NCI-H2227 treated with DMSO at 0.1 percent for 48 hours (cell line): ENCODE measurements at regions not wholly inside any gene's neighbourhood (a gene's known extent, or its start where the extent isn't known, plus 50 kb on each side); places are given as distances from the start of the nearest gene placed in this dataset.
A peak's percentile ranks its signal among the peaks of the same experiment; 100 is the strongest.

Experiments
- DNase-seq: peaks from one replicate; lab custom pipeline; 2025; lab: John Stamatoyannopoulos, UW

DNA sequence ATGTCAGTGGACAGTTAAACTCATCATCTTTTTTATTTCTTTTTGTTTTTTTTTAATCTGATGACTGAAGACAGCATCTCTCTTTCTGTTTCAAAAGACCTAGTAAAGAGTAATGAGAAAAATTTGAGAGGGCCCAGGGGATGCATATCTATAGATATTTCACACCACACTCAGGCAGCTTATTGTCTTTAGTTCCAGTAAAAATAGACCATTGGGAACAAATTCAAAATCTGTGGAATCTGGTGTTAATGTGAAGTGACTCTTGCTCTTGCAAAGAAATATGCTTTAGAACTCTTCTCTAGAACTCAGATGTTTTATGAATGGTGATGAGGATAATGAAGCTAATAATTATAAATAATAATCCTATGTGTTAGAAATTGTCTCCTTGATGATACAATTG is 214.5 kb upstream of the ATP2B1 start:
- DNase-seq: no peak

DNA sequence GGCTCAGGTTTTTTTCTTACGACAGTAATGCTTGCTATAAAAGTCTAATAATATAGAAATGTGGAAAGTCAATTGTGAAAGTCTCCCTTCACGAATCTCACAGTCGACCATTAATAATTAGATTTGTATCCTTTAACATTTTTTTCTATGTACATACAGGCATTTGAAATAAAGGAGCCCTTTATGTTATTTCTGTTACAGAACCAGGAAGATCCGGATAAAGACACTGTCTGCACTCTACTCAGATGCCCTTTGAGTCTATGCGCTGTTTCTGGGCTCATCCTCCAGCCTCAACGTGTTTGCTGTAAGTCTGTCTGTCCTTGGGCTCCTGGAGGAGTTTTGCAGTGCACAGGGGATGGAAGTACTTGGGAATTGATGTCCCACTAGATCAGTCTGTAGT is 212.2 kb upstream of the ATP2B1 start:
- DNase-seq: no peak

DNA sequence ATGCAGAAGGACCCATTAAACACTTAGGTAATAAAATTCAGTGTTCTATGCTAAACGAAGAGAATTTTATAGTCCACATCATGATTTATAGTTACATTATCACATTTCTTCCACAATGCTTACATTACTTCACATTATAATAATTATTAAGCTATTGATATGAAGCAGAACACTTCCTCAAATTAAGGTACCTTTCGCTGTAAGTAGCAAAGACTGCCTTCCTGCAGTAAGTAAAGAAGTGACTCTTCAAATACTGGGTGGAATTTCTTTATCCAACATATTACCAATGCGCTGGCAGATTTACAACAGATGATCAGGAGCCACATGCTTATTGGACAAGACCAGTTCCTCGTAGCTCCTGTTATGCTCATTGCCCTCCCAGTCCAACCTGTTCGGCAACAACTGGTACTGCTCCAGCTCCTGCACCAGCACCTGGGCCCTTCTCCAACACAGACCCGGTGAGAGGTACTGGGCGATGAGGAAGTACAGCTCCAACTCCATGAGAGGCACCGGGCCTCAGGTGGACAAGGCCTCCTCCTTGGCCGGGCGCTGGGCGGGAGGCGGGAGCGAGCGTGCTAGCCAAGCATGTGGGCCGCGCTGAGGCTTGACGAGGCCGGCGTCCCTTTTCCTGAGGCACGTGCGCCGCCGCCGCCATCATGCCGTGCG is 210.7 kb upstream of the ATP2B1 start:
- no peak for DNase-seq

DNA sequence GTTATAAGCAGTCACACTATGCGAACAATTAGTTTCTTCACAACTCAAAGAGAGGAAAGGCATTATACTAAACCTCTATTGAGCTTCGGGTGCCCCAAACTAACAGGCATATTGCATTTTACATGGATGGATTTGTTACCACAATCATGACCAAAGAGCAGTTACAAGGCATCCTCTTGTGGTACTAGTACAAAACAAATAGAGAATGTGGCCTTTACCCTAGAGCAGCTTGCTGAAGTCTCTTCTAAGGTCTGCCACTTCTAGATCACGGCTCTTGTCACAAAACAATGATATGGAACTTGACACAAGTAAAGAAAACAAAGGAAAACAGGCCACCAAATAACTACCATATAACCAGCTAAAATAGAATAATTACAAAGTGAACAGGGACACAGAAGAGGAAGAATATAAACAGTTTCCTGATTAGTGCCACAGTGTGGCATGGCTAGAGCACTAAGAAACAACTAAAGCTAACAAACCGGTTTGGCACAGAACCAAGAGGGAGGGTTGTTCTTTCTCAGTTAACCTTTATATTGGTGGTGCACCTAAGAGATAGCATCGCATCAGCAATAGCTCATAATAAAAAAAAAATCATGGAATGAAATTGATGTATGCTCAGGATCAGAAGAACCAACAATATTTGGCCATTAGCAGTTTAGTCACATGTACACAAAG is 209.7 kb upstream of the ATP2B1 start:
- no peak for DNase-seq

DNA sequence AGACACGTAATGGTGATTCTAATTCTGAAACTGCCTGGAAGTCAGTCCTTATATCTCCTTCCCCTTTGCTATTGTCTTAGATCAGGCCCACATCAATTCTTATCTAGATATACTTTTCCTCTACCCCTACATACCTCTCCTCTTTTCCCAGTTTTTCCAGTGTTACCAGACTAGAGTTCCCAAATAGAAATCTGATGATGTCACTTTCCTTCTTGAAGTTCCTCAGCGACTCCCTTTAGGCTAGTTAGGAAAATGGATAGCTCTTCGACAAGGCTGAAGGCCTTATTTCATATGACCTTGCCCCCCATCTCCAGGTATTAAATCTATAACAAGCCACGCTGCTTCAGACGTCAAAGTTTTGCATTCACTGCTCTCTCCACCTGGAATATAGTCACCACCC is 201.1 kb upstream of the ATP2B1 start:
- DNase-seq: no peak

DNA sequence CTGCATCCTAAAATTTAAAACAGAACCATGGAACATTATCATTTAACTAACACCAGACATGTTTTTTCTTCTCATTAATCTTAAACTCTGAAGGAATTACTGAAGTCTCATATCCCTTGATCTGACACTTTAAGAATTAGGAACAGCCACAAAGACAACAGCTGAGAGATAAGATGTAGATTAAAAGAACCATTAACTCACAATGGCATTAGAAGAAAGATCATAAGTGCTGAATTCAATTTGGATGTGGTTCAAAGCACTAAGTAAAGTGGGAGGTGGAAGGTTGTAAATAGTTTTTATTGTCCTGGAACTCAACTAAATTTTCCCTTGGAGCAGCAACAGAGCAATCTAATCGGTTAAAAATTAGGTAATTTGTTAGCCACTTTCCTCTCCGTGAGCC is 199.0 kb upstream of the ATP2B1 start:
- DNase-seq: no peak

DNA sequence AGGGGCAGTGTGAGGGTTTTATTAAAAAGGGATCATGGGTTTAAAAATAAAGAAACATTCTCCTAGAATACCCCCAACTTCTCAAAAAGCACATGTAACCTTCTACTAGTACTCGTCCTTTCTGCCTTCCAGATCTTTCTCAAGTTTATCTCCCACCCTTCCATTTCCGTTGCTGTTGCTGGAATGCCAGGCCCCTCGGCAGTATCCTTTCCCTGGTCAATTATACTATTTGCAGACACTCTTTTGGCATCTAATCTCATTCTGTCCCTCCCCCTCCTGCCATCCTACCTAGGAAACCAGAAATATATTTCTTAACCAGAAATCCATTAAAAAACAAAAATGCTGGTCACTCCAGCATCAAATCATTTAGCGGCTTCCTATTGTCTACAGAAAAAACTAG is 198.2 kb upstream of the ATP2B1 start:
- no peak for DNase-seq

DNA sequence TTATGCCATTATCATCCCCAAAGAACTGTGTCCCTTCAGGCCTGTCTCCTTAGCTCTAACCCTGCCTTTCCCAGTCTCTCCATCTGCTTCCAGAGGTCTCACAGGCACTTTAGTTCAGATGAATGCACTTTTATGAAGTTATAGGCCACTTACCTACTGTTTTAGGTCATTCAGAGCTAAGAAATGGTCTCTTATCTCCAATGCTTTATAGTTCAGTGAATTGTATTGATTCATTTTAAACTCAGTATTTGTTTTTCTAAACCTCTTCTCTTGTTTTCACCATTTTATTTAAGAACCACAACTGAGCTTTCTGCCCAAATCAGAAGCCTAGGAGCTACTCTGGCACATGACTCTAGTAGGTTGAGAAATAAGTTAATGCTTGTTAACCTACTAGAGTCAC is 197.5 kb upstream of the ATP2B1 start:
- DNase-seq: no peak

DNA sequence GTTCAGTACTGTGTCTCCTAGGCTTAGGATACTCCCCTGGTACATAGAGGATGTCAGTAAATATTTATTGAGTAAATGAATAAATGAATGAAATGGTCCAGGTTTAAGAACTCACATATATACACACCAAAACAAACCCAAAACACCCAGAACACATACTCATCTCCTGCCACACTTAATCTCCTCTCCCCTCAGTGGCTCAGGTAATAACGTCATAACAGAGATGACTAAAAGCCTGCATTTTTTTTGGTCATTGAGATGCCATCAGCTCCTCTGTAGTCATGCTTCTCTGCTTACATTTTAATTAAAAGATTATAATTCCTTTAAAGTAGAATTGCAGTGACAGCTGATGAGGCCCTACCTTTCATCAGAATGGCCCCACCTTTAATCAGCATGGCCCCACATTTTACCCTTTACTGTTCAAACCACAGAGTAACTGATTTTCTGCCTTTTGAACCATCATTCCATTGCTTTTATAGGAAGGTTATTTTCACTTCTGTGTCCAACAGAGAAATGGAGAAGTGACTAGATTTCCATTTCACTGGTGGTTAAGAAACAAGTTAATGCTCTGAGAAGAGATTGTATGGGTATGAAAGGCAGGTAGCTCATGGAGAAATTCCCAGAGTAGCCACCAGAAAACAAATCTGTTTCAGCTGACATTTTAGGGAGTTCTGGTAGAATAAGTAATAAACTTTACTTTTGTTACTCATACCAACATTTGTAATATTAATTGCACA is 193.4 kb upstream of the ATP2B1 start:
- DNase-seq: no peak

DNA sequence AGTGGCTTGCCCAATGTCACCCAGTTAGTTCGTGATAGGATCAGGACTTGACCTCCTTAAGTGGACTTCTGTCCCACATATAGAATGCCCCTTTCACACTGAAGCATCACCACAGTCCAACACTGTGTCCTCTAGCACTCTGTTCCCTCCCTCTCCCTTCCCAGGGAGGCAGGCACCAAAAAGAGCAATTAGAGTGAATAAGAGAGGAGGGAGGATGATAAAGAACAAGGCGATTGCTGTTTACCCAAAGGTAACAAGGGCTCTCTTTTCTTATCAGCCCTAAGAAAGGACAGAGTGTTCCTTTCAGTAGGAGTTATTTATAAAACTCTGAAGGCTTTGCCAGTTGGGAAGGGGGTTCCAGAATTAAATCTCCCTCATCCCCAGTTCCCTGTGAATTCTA is 192.7 kb upstream of the ATP2B1 start:
- no peak for DNase-seq

DNA sequence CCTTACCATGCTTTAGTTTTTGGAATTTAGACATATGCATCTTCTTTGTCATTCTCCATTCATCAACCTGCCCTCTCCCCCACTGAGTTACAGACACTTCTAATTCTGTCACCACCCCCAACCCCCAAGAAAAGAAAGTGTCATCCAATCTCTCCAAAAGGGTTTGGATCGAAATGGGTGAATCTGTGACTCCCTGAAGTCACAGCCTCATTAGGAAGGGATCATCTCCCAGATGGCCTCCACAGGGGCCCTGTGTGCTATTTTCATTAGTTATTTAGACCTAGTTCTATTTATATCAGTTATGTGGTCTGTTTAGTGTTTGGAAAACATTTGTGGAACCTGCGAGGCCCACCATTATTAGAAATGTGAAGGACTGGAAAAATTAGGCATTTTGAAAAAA is 191.0 kb upstream of the ATP2B1 start:
- no peak for DNase-seq

DNA sequence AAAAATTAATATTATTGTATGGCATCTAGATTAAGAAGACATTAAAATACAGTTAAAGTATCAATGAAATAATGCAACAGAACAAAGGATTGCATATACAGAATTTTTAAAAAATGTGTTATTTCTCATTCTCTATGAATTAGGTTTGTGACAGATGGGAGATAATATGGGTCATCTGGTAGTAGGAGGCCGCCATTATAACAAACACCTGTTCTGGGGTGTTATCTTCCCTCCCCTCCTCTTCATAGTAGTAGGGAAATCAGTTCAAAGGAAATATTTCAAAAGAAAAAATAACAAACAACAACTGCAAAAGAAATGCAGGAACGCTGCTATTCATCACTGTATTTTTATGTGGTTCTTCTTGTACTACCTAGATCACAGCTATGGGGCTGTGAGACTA is 187.0 kb upstream of the ATP2B1 start:
- no peak for DNase-seq

DNA sequence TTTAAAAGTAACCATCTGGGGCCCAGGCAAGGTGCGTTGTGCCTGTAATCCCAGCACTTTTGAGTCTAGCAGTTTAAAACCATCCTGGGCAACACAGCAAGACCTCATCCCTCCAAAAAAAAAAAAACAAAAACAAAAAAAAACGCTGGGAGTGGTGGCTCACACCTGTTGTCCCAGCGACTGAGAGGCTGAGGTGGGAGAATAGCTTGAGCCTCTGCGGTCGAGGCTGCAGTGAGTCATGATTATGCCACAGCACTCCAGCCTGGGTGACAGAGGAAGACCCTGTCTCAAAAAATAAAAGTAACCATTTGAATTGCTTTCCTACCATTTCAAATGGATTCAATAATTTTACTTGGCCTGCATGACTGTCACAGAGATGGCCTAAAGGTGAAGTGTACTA is 186.5 kb upstream of the ATP2B1 start:
- DNase-seq: no peak

DNA sequence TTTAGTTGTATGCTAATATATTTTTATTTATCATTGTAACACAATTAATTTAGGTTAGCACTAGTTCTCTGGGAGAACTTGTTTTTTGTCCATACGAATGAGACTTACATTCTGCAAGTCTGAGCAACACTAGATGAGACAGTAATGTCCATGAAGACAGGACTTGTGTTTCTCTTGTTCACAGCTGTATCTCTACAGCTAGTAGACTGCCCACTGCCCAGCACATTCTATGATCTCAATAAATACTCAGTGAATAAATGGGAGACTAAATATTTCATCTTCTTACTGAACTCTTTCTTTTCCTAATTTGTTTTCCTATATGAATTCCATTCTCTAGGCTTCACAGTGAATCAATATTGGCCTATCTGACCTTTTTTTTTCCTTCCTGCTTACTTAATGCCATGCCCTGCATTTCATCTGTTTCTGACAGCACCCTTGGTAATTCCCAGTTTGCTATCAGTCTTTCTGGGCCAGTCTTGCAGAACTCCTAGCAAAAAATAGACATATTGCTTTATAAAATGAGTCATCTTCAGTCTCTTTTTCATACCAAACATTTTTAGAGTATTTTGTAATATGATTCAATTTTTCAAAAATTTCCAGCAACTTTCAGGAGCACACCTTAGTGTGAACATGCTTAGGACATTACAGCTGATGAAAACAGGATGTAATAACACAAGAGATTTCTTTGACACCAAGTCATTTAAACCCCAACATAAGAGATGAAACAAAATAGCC is 185.5 kb upstream of the ATP2B1 start:
- DNase-seq: no peak

DNA sequence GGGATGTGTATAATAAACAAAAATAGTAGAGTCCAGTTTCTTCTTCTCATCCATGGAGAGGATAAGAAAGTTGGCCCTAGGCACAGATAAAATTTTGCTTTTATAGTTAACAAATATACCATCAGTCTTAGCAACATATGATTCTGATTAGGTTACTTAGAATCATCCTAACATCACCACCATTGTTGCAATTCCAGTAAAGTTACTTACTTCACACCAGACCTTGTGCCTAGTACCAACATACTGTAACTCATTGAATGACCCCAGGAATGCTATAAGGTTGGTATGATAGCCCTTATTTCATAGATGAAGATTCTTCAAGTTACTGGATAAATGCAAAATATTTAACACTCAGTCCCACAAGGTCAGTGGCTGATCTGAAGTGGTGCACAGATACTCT is 183.8 kb upstream of the ATP2B1 start:
- DNase-seq: no peak

DNA sequence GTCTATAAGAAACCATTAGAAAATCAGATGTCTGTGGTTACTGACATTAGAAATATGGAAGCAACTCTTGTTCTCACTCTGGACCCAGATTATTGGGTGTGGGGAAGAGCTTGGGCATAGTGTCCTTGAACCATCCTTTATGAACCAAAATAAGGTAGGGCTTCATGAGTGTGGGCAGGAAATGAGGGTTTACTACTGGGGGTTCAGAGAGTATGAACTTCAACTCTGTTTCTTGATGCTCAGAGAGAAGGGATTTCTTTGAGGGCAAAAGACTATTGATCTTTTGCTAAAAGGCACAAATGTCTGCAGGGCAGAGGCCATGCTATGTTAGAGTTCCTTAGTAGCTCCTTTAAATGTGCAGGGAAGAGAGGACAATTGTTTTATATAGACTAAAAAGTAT is 183.3 kb upstream of the ATP2B1 start:
- DNase-seq: no peak

DNA sequence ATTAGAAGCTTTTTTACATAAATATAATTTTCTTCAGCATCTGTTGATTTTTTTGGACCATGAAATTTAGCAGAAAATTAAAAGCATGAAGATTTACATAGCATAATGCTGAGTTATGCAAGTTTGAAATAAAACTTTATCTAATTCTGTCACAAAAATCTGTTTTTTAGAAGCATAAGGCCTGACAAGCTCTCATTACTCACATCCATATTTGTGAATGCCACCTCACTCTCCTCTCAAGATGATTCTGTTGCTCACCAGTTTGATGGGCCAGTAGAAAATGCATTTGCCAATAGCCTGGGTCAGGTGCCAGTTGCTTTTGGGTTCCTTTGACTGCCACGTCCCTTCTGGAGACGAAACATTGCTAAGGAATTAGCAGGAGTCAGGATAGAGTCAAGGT is 181.5 kb upstream of the ATP2B1 start:
- no peak for DNase-seq

DNA sequence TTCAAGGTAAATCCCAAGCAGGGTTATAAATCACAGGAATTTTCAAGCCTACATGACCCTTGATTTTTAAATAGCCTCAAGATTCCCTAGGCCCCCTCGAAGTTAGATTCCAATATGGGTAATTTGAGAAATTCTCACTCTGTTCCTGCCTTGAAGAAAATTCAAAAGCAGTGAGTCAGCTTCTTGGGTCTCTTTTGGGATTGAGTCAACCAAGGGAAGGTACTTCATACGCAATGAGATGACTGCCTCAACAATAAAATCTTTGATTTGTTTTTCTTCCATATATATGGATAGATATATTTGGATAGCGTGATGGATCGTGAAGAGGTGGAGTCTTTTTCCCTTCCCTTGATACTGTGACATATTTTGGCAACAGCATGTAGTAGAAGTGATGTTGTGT is 180.4 kb upstream of the ATP2B1 start:
- no peak for DNase-seq

DNA sequence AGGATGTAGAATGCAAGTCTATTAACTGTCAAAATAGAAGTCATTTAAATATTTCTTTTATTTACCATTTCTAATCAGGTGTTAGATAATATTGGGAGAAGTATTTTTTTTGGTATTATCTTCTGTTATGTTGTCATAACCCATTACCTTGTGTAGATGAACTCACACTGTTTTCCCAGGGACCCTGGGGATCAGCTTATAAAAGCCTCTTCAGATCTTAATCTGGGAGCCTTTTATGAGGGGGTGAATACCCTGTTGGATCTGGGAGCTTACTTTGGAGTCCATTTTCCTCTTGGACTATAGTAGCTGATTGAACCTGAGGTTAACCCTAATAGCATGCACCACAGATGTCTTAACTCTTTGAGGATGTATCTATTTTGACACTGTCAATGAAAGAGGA is 176.3 kb upstream of the ATP2B1 start:
- DNase-seq: no peak

DNA sequence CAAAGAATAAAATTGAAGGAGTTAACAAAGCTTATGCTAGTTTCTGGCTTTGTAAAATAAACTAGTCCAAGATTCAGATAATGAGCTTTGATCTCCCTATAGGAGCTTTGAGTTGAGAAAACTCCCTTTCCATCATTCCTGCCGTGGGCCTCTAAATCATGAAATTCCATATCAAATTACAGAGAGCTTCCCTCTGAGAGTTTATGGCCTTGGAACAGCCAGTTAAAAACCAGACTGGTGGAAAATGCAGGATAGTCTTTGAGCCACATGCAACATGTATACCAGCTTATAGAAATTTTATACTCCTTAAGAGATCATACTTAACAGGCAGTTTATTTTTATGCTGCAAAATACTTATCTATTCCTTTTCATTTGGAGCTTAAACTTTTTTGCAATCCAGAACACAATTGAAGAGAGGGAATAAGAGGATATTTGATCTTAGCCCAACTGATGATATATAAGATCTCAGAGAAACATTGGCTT is 175.8 kb upstream of the ATP2B1 start:
- peak; percentile 75 for DNase-seq

DNA sequence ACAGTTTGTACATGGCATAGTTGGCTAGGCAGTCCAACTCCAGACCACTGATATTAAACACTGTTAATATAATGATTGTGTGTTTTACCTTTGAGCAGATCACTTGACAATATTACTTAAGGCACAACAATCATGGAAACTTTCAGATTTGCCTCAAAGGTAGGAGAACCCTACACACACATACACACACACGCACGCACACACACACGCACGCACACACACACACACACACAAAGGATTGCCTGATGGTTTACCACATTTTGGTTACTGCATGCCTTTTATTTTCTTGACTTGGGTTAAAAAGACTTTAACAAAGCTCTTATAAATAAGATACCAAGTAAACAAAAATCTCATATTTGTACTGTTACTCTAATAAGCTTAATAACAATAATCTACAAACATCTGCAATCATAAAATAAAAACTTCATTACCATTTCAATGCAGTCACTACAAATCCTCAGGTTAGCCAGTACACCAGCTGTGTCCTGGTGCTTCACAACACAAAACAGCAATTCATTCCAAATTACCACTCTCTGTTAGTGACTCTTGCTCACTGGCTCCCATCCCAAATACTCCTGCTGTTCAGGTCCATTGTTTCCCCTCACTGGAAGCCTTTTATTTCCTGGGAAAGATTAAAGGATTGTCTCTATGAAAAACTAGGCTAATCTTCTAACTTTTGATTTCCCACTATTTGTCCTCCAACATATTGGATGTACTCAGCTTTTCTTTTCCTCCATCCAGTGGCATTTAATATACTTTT is 175.2 kb upstream of the ATP2B1 start:
- DNase-seq: peak; percentile 95

DNA sequence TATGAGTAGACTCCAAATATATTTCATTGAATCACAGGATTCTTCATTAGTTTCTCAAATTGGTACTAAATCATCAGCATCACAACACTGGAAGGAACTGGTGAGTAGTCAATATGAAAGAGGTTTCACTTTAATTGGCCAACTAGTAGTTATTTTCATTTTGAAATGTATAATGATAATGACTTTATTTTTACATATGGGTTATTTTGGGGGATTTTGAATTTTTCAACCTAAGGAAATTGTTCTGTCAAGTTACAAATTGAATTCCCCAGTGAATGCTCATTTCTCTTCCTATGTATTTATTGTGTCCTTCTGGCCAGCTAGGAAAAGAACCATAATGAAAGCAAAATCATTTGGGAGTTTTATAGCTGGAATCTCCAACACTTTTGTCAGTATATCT is 174.2 kb upstream of the ATP2B1 start:
- DNase-seq: no peak
